ENCODE measurements at regions not wholly inside any gene's neighbourhood (a gene's known extent, or its start where the extent isn't known, plus 50 kb on each side); places are given as distances from the start of the nearest gene placed in this dataset.

- Histone ChIP-seq H3K27ac (ENCODE audit: low read depth in 1 of 2, low read length in 2 of 2) (no peak overlapping the region), H3K4me3 (ENCODE audit: low read depth in 1 of 3, low read length in 3 of 3) (no peak overlapping the region), H3K4me1 (ENCODE audit: control insufficient read depth in 4 of 4, insufficient read depth in 4 of 4, low read length in 3 of 4) (no peaks in the 10 kb centered on the region), H3K36me3 (ENCODE audit: control insufficient read depth in 4 of 4, insufficient read depth in 3 of 4, low read depth in 1 of 4, low read length in 3 of 4) (no peaks in the 10 kb centered on the region), H3K27me3 (ENCODE audit: control insufficient read depth in 4 of 4, insufficient read depth in 4 of 4, low read length in 3 of 4) (no peaks in the 10 kb centered on the region), H3K9ac (ENCODE audit: low read depth in 1 of 2, low read length in 2 of 2) (no peak overlapping the region), H3K9me3 (ENCODE audit: control insufficient read depth in 4 of 4, low read length in 3 of 4) (no peaks in the 10 kb centered on the region)
- no peak for DNase-seq (ENCODE audit: low spot score)
- no peak for TF ChIP-seq GABPA (IDR thresholded peaks at IDR 0.05 in 1 of 2, conservative IDR thresholded peaks at IDR 0.05 in 1 of 2)
- TF ChIP-seq HNF4A (conservative IDR thresholded peaks at IDR 0.05): no peak
- no peak for TF ChIP-seq NR2F2 (IDR thresholded peaks at IDR 0.05)
- TF ChIP-seq REST (IDR thresholded peaks at IDR 0.05): no peak
- no peak for TF ChIP-seq JUND (IDR thresholded peaks at IDR 0.05)
- TF ChIP-seq MAX (IDR thresholded peaks at IDR 0.05): no peak
- no peak for TF ChIP-seq YY1 (IDR thresholded peaks at IDR 0.05)
- no peak for TF ChIP-seq ATF3 (IDR thresholded peaks at IDR 0.05)
- TF ChIP-seq CTCF (IDR thresholded peaks at IDR 0.05; ENCODE audit: low read depth, low read length, missing input control): no peak
- no peak for TF ChIP-seq RAD21 (IDR thresholded peaks at IDR 0.05)
- no peak for TF ChIP-seq TAF1 (conservative IDR thresholded peaks at IDR 0.05)
- TF ChIP-seq EGR1 (IDR thresholded peaks at IDR 0.05; ENCODE audit: low read depth in 2 of 2): no peak
- no peak for TF ChIP-seq FOXA1 (IDR thresholded peaks at IDR 0.05)
- no peak for TF ChIP-seq FOXA2 (IDR thresholded peaks at IDR 0.05)
- no peak for TF ChIP-seq ZBTB33 (IDR thresholded peaks at IDR 0.05)
- TF ChIP-seq RXRA (IDR thresholded peaks at IDR 0.05): no peak
- WGBS: 96% methylated on average over 1 of the region's 1 CpG
Measured at GRCh38 chr16:59469266-59469665, 735.1 kb upstream of the GOT2 start.

GRCh38 chr16:59463776-59464175, 729.7 kb upstream of the GOT2 start:
- Histone ChIP-seq H3K27ac (ENCODE audit: low read depth in 1 of 2, low read length in 2 of 2) (no peak overlapping the region), H3K9me3 (ENCODE audit: control insufficient read depth in 4 of 4, low read length in 3 of 4) (no peaks in the 10 kb centered on the region), H3K9ac (ENCODE audit: low read depth in 1 of 2, low read length in 2 of 2) (no peak overlapping the region), H3K27me3 (ENCODE audit: control insufficient read depth in 4 of 4, insufficient read depth in 4 of 4, low read length in 3 of 4) (no peaks in the 10 kb centered on the region), H3K4me1 (ENCODE audit: control insufficient read depth in 4 of 4, insufficient read depth in 4 of 4, low read length in 3 of 4) (no peaks in the 10 kb centered on the region), H3K36me3 (ENCODE audit: control insufficient read depth in 4 of 4, insufficient read depth in 3 of 4, low read depth in 1 of 4, low read length in 3 of 4) (no peaks in the 10 kb centered on the region), H3K4me3 (ENCODE audit: low read depth in 1 of 3, low read length in 3 of 3) (no peak overlapping the region)
- no peak for DNase-seq (ENCODE audit: low spot score)
- no peak for TF ChIP-seq GABPA (IDR thresholded peaks at IDR 0.05 in 1 of 2, conservative IDR thresholded peaks at IDR 0.05 in 1 of 2)
- no peak for TF ChIP-seq NR2F2 (IDR thresholded peaks at IDR 0.05)
- no peak for TF ChIP-seq HNF4G (IDR thresholded peaks at IDR 0.05)
- no peak for TF ChIP-seq ZBTB33 (IDR thresholded peaks at IDR 0.05)
- TF ChIP-seq FOXA2 (IDR thresholded peaks at IDR 0.05): no peak
- TF ChIP-seq JUND (IDR thresholded peaks at IDR 0.05): no peak
- TF ChIP-seq ATF3 (IDR thresholded peaks at IDR 0.05): no peak
- no peak for TF ChIP-seq SP1 (IDR thresholded peaks at IDR 0.05)
- no peak for TF ChIP-seq MAX (IDR thresholded peaks at IDR 0.05)
- no peak for TF ChIP-seq EGR1 (IDR thresholded peaks at IDR 0.05; ENCODE audit: low read depth in 2 of 2)
- TF ChIP-seq YY1 (IDR thresholded peaks at IDR 0.05): no peak
- no peak for TF ChIP-seq CTCF (IDR thresholded peaks at IDR 0.05; ENCODE audit: low read depth, low read length, missing input control)

Data from liver (tissue), 8 donors.